ENCODE measurements at regions not wholly inside any gene's neighbourhood (a gene's known extent, or its start where the extent isn't known, plus 50 kb on each side); places are given as distances from the start of the nearest gene placed in this dataset.

- DNase-seq: no peak
- no peak overlapping the region for H3K27ac Mint-ChIP-seq
- peaks cover 6 to 12% (median 7%) of the 10 kb centered on the region in 3 donors for H3K4me1 Mint-ChIP-seq
- H3K27me3 Mint-ChIP-seq: no peaks in the 10 kb centered on the region
- ATAC-seq (ENCODE audit: low read depth in 2 of 2): no peak
- H3K36me3 Mint-ChIP-seq: no peaks in the 10 kb centered on the region
- no peak overlapping the region for H3K4me3 Mint-ChIP-seq
- peaks cover 0 to 4% (median 0%) of the 10 kb centered on the region in 7 donors for H3K9me3 Mint-ChIP-seq
These were observed 67.7 kb upstream of the TOP3B start for GRCh38 chr22:22050141-22050775.

DNA sequence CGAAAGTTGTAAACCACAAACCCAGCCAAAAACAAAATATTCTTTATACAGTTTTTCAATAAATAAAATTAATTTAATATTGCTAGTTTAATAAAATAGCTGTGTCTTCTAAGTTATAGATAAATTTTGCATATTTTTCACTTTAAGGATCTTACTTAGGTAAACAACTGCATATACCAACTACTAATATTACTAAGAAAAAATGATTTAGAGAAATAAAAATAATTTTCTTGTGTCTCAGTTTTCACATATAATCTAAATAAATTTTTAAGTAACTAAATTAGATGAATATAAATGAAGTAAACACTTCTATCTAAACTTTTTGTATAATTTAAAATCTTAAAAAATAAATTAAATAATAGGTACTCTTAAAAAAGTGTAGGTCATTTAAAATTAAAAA lies 67.1 kb upstream of the TOP3B start:
- ATAC-seq (ENCODE audit: low read depth in 2 of 2): no peak

DNA sequence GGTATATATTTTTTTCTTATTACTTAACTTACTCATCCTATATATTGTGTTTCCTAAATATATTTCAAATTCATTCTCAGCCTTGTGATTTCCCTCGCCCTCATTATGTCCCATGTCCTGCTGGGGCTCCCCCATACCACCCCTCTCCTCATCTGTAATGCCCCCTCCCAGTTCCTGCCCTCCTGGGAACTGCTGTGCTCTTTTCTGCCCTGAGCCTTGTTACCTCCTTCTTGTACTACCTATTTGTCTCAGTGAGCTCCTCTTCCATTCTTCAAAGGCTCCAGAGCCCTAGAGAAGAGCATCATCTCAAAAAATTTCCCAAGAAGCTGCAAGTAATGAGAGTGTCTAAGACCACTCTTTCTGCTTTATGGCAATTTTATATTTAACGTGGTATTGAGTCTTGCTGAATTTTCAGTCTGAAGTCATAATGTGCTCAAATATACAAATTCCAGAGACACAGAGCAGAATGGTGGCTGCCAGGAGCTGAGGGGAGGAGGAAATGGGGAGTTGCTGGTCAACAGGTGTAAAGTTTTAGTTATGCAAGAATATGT lies 66.5 kb upstream of the TOP3B start:
- DNase-seq (no peak), ATAC-seq (ENCODE audit: low read depth in 2 of 2) (no peak)
- peaks cover 0 to 4% (median 0%) of the 10 kb centered on the region in 7 donors for H3K9me3 Mint-ChIP-seq
- peaks cover 9 to 15% (median 11%) of the 10 kb centered on the region in 3 donors for H3K4me1 Mint-ChIP-seq
- no peaks in the 10 kb centered on the region for H3K36me3 Mint-ChIP-seq
- H3K27ac Mint-ChIP-seq: peak overlapping the region in 1 of 6 donors; percentile 59
- H3K4me3 Mint-ChIP-seq: no peak overlapping the region
- H3K27me3 Mint-ChIP-seq: no peaks in the 10 kb centered on the region

More for the DNA sequence above, 67.1 kb upstream of the TOP3B start:
- no peak for DNase-seq
- Mint-ChIP-seq H3K36me3 (no peaks in the 10 kb centered on the region), H3K27ac (no peak overlapping the region), H3K4me1 (peaks cover 6 to 12% (median 7%) of the 10 kb centered on the region in 3 donors), H3K4me3 (no peak overlapping the region), H3K9me3 (peaks cover 0 to 4% (median 0%) of the 10 kb centered on the region in 7 donors), H3K27me3 (no peaks in the 10 kb centered on the region)

- peaks cover 15 to 19% (median 17%) of the 10 kb centered on the region in 3 donors for H3K4me1 Mint-ChIP-seq
- H3K4me3 Mint-ChIP-seq: no peak overlapping the region
- no peaks in the 10 kb centered on the region for H3K36me3 Mint-ChIP-seq
- peaks cover 0 to 4% (median 0%) of the 10 kb centered on the region in 7 donors for H3K9me3 Mint-ChIP-seq
- DNase-seq (no peak), ATAC-seq (ENCODE audit: low read depth in 2 of 2) (no peak)
- H3K27ac Mint-ChIP-seq: peak overlapping the region in 1 of 6 donors; percentile 8
- no peaks in the 10 kb centered on the region for H3K27me3 Mint-ChIP-seq
These were observed 65.8 kb upstream of the TOP3B start for GRCh38 chr22:22048318-22048942.

GRCh38 chr22:22047776-22048175 lies 65.2 kb upstream of the TOP3B start:
- no peak for DNase-seq
- Mint-ChIP-seq H3K36me3 (no peaks in the 10 kb centered on the region), H3K4me1 (peaks cover 20 to 23% (median 22%) of the 10 kb centered on the region in 3 donors), H3K27ac (no peak overlapping the region), H3K9me3 (peaks cover 0 to under 1% (median 0%) of the 10 kb centered on the region in 7 donors), H3K27me3 (no peaks in the 10 kb centered on the region), H3K4me3 (no peak overlapping the region)
- ATAC-seq (ENCODE audit: low read depth in 2 of 2): no peak

GRCh38 chr22:22047266-22047665 lies 64.7 kb upstream of the TOP3B start:
- Mint-ChIP-seq H3K27ac (peak overlapping the region in 1 of 6 donors; percentile 70), H3K9me3 (no peaks in the 10 kb centered on the region), H3K36me3 (no peaks in the 10 kb centered on the region), H3K4me1 (peaks cover 20 to 25% (median 23%) of the 10 kb centered on the region in 3 donors), H3K4me3 (no peak overlapping the region), H3K27me3 (no peaks in the 10 kb centered on the region)
- ATAC-seq (ENCODE audit: low read depth in 2 of 2) (no peak), DNase-seq (no peak)

GRCh38 chr22:22046370-22046769 lies 63.8 kb upstream of the TOP3B start:
- peaks cover 28 to 33% (median 31%) of the 10 kb centered on the region in 3 donors for H3K4me1 Mint-ChIP-seq
- no peaks in the 10 kb centered on the region for H3K36me3 Mint-ChIP-seq
- ATAC-seq (ENCODE audit: low read depth in 2 of 2) (no peak), DNase-seq (no peak)
- H3K27me3 Mint-ChIP-seq: no peaks in the 10 kb centered on the region
- peak overlapping the region in 1 of 8 donors; percentile 45 for H3K4me3 Mint-ChIP-seq
- H3K27ac Mint-ChIP-seq: peak overlapping the region in 3 of 6 donors; percentile 73 to 89 (median 82)
- no peaks in the 10 kb centered on the region for H3K9me3 Mint-ChIP-seq

DNA sequence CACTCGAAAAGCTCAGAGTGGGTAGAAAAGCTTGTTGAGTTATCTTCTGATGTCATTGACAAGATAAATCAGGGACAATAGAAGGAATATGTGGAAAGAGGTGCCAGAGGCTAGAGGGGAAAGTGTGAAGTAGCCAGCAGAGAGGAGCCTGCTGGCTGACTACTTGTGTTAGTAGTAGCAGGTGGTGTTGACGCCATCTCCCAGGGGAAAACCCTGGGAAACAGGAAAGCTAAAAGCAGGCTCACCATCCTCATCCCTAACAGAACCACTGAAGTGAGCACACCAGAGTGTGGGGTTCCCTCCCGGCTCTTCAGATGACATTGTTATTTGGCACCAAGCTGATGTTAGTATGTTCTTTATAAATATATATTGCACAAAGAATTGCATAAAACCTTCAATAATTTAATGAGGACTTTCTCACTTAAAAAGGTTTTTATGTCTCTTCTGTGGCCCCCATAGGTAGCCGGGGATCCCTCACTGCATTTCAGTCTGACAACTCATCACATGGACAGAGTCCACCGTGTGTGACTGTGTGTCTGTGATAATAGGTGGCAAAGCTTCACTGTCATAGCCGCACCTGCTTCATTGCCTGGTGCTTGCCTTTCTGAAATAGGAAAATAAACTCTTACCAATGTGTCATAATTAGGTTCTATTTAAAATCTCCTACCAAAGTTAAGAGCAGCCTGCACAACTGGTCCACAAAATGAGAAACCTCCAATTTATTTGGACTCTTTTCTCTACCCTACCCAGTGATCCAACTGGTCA lies 63.2 kb upstream of the TOP3B start:
- DNase-seq (no peak), ATAC-seq (ENCODE audit: low read depth in 2 of 2) (no peak)
- no peaks in the 10 kb centered on the region for H3K9me3 Mint-ChIP-seq
- H3K27ac Mint-ChIP-seq: peak overlapping the region in 3 of 6 donors; percentile 25 to 89 (median 73)
- H3K4me1 Mint-ChIP-seq: peaks cover 28 to 33% (median 31%) of the 10 kb centered on the region in 3 donors
- no peaks in the 10 kb centered on the region for H3K36me3 Mint-ChIP-seq
- peak overlapping the region in 1 of 8 donors; percentile 45 for H3K4me3 Mint-ChIP-seq
- no peaks in the 10 kb centered on the region for H3K27me3 Mint-ChIP-seq

DNA sequence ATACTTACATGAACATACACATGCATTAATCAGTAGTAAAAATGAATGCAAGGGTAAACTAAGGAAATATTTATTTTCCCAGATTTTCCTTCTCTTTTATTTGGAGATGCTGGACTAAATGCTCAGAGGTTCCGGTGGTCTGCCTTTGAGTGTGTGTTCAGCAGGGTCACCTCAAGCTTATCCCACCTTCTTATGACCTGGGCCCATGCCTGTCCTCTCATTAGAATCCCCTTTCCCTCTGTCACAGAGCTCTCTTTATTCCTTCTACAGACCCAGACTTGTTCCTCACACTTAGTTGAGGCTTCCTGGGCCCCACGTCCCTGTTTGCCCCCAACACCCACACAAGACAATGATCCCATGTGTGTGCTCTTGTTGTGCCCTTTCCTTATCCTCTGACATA lies 61.6 kb upstream of the TOP3B start:
- H3K4me1 Mint-ChIP-seq: peaks cover 33 to 41% (median 35%) of the 10 kb centered on the region in 3 donors
- H3K4me3 Mint-ChIP-seq: peak overlapping the region in 3 of 8 donors; percentile 4 to 50 (median 41)
- H3K27me3 Mint-ChIP-seq: no peaks in the 10 kb centered on the region
- DNase-seq: no peak
- peaks cover 0 to 5% of the 10 kb centered on the region in 2 donors for H3K36me3 Mint-ChIP-seq
- no peak overlapping the region for H3K27ac Mint-ChIP-seq
- peaks cover 0 to 8% (median 0%) of the 10 kb centered on the region in 7 donors for H3K9me3 Mint-ChIP-seq
- ATAC-seq (ENCODE audit: low read depth in 2 of 2): no peak

GRCh38 chr22:22043296-22044078 lies 60.9 kb upstream of the TOP3B start:
- Mint-ChIP-seq H3K27ac (peak overlapping the region in 2 of 6 donors; percentile 2 to 32), H3K27me3 (no peaks in the 10 kb centered on the region), H3K9me3 (peaks cover 0 to 9% (median 0%) of the 10 kb centered on the region in 7 donors), H3K4me1 (peaks cover 39 to 48% (median 41%) of the 10 kb centered on the region in 3 donors), H3K36me3 (peaks cover 0 to 5% of the 10 kb centered on the region in 2 donors), H3K4me3 (peak overlapping the region in 6 of 8 donors; percentile 18 to 71 (median 36))
- ATAC-seq (ENCODE audit: low read depth in 2 of 2) (peak; percentile 73 to 79), DNase-seq (no peak)

DNA sequence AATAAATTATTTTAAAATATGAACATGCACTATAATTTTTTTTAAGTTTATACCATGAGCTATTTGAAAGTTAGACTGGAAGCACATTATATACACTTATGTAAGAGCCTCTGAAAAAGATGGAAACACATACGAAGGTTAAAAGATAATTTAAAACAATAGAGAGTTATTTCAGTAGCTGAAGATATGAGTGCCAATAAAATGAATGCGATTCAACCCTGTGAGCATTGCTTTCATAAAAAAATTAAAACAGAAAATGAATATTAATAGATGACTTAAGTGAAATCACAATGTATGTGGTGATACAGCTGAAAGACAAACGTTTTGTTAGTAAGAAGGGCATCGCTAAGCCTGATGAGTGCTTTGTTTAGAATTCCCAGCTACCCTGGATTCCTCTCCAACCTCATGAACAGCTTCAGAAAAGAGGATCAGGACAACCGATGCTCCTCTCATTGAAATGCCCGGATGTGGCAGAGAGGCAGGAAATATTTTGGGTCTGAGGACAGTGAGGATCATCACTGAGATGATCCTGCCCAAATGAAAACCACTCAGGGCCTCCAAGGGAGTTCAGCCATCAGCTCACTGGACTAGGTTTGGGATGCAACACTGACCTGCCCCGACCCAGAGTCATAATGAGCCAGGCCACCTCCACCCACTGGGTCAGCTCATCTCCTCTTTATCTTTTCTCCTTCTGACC lies 60.2 kb upstream of the TOP3B start:
- peaks cover 0 to 9% (median 0%) of the 10 kb centered on the region in 7 donors for H3K9me3 Mint-ChIP-seq
- ATAC-seq (ENCODE audit: low read depth in 2 of 2): no peak
- peaks cover 0 to 5% of the 10 kb centered on the region in 2 donors for H3K36me3 Mint-ChIP-seq
- no peaks in the 10 kb centered on the region for H3K27me3 Mint-ChIP-seq
- no peak overlapping the region for H3K27ac Mint-ChIP-seq
- peak overlapping the region in 6 of 8 donors; percentile 18 to 70 (median 27) for H3K4me3 Mint-ChIP-seq
- H3K4me1 Mint-ChIP-seq: peaks cover 45 to 52% (median 47%) of the 10 kb centered on the region in 3 donors
- DNase-seq: no peak

- no peaks in the 10 kb centered on the region for H3K27me3 Mint-ChIP-seq
- peaks cover 0 to 5% of the 10 kb centered on the region in 2 donors for H3K36me3 Mint-ChIP-seq
- peaks cover 0 to 9% (median 0%) of the 10 kb centered on the region in 7 donors for H3K9me3 Mint-ChIP-seq
- peak overlapping the region in 3 of 8 donors; percentile 6 to 45 (median 17) for H3K4me3 Mint-ChIP-seq
- ATAC-seq (ENCODE audit: low read depth in 2 of 2): no peak
- peak overlapping the region in 2 of 6 donors; percentile 4 to 22 for H3K27ac Mint-ChIP-seq
- DNase-seq: no peak
- peaks cover 53 to 59% (median 54%) of the 10 kb centered on the region in 3 donors for H3K4me1 Mint-ChIP-seq
These were observed 59.4 kb upstream of the TOP3B start for GRCh38 chr22:22042009-22042408.
